Dedifferentiated amniotic fluid mesenchymal stem cell (primary cell): ENCODE measurements at regions not wholly inside any gene's neighbourhood (a gene's known extent, or its start where the extent isn't known, plus 50 kb on each side); places are given as distances from the start of the nearest gene placed in this dataset.

Experiments used
- DNase-seq: peaks from one replicate; pipeline ENCODE4 v3.0.0-alpha.2; 2016; ENCODE audit errors: extremely low spot score

- DNase-seq = no peak
Observed at GRCh38 chr14:98160901-98161300, 1111.1 kb downstream of the BCL11B start.

DNA sequence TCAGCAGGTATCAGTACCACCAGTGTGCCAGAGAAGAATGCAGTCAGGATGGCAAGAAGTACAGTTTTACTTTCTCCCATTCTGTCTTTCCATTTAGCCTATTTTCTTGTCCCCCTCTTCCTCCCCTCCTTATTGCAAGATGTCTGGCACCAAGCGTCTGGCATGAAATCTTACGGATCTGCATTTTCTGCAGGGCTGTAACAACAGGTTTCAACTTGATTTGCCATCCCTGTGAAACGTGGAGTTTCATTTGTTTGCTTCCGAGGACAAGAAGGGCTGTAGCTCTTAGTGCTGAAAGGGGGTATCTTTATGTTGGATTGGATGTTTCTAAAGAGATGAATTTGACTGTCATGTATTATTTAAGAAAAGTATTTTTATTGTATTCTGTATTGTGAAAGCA, 1110.6 kb downstream of the BCL11B start:
- no peak for DNase-seq

DNA sequence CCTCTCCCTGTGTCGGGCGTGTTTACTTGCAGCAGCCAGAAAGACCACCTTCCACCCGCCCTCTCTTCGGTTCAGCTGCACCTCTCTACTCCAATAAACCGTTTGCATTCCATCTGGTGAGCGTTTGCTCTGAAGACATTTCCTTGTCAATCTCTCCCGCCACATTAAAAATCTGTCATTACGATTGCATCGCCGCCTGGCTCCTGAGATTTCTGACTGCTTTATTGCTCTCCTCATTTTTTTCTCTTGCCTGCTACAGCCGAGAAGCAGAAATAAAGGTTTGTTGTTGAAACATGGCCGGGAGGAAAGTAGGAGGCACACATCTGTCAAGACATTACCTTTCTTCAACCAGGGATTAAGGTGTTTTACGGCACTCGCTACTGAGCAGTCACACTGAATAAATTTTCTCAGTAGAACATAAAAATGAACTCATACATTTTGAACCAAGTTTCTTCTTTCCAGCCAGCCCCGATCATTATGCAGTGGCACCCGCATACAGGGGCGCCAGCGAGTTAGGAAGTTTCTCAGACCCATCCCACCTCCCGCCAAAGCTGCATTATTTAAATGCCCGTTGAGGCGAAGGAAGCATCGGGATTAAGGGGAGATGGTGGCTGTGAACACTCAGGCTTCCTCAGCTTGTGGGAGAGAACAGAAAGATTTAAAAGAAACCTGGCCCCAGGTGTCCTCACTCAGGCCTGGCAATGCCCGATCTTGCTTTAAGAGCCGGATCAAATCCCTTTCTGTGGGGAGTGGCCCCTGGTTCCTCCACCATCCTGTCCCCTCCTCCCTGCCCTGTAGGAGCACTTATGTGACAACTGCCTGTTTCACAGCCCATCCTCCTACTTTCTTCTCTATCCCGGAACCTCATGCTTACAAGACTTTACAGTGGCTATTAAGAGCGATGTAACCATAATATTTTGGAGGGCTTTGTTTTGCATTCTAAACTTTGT, 1108.9 kb downstream of the BCL11B start:
- DNase-seq = no peak

DNA sequence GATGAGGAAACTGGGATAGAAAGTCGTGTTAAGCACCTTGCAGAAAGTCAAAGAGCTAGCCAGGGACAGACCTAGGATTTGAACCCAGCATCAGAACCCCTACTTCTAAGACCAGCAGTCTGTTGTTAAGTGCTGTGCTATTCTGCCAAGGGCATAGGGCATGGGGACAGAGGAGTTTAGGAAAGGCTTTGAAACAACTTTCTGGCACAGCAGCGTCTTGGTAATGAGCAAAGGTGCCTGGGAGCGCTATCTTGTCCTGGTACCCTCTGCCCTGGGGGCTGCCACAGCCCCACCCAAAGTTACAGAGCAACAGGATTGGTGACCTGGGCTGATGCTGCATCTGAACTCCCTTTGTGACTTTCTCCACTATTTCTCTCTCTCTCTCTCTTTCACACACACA, 1108.1 kb downstream of the BCL11B start:
- no peak for DNase-seq

GRCh38 chr14:98165976-98166375, 1106.0 kb downstream of the BCL11B start:
- no peak for DNase-seq

GRCh38 chr14:98167275-98167674, 1104.7 kb downstream of the BCL11B start:
- DNase-seq = no peak

- no peak for DNase-seq
Observed at GRCh38 chr14:98167705-98168104, 1104.3 kb downstream of the BCL11B start.

GRCh38 chr14:98168211-98168985, 1103.6 kb downstream of the BCL11B start:
- DNase-seq = no peak

GRCh38 chr14:98169170-98169587, 1102.8 kb downstream of the BCL11B start:
- DNase-seq = no peak

GRCh38 chr14:98170575-98170974, 1101.4 kb downstream of the BCL11B start:
- DNase-seq = no peak

DNA sequence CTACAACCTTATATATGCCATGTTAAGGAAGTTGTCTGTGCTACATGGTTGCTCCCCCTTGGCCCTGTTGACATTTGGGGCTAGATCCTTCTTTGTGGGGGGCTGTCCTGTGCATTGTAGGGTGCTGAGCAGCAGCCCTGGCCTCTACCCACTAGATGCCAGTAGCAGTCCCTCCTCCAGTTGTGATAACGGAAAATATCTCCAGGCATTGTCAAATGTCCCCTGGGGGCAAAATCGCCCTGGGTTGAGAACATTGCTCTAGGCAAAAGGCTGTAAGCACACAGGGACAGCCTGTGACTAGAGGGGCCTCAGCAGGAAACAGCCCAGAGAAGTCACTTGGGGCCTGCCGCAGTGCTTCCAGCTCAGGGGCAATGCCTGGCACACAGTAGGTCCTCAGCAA, 1100.3 kb downstream of the BCL11B start:
- DNase-seq = no peak

GRCh38 chr14:98172243-98172778, 1099.7 kb downstream of the BCL11B start:
- DNase-seq = no peak

GRCh38 chr14:98173305-98173704, 1098.7 kb downstream of the BCL11B start:
- DNase-seq = no peak

DNA sequence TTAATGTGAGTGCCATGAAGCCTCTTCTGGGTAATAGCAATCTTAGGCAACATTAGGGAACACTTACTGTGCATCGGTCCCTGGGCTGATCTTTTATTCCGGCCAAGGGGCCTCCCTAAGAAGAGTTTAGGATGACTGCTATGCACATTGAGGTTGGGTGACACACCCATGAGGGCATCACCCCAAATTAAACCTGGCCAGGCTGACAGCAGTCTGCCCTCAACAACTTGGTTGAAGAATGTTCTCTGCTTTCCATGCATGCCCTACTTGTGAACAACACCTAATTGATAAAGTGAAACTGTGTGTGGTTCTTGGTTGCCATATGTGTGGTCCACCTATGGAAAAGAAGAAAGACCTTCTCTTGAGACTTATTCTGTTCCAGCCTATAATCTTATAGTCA, 1098.0 kb downstream of the BCL11B start:
- DNase-seq = no peak

DNA sequence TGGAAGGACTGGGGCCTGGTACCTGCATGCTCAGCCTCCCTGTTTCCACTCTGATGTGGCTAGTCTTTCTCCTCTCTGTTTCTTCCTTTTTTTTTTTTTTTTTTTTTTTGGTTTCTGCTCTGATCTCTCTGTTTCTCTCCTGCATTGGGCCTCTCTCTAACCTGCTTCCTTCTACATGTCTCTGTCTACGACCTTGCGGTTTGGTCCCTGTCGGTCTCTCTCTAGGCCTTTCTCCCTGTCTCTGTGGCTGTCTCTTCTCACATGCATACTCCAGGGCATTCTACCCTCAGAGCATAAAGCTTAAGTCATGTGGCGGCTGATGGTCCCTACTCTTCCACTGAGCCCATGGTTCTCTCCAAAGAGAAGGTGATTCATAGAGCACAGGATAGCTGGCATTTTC, 1096.6 kb downstream of the BCL11B start:
- DNase-seq = no peak

DNA sequence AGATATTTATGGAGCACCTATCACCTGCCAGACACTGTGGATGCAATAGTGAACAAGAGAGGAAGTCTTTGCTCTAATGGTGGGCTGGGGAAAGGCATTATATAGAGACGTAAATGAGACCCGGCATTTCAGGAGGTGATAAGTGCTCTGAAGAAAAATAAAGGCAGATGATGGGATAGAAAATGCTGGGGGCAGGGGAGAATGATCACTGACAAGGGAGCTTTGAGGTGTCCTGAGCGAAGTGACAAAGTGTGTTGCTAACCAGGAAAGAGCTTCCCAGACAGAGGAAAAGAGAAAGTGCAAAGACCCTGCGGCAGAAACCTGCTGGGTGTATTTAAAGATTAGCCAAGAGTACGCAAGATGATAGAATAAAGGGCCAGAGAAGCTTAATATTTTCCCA, 1096.1 kb downstream of the BCL11B start:
- no peak for DNase-seq

DNA sequence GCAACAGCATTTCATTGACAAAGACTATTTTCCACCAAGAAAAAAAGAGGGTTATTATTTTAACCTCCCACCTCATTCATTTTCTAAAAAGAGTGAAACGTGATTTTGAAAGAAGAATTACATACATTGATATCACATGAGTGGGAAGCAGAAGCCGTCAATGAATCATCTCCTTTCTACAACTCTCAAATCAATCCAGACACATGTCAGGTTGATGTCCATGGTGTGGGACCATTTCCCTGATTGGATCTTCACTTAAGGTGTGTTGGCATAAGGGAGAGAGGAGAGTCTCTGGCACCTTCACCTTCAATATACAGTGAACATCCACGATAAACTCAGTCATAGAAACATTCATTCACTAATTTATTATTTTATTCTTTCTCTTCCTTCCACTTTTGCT, 1095.1 kb downstream of the BCL11B start:
- DNase-seq = no peak

DNA sequence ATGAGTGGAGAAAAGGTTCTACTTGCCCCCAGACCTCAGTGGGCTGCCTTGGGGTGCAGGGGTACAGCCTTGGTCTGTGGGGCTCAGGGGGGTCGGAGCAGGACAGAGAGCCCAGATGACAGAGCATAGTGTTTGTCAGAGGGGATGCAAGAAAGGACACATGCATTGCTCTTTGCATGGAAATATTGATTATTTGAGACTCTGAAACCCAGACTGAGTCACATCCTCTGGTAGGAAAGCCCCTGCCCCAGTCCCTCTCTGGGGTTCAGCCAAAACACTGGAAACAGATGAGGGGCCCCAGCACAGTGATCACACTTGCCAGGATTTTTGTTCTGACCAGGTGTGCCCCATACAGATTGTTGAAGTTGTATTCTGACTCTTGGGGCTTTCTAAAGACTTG, 1094.4 kb downstream of the BCL11B start:
- no peak for DNase-seq

DNA sequence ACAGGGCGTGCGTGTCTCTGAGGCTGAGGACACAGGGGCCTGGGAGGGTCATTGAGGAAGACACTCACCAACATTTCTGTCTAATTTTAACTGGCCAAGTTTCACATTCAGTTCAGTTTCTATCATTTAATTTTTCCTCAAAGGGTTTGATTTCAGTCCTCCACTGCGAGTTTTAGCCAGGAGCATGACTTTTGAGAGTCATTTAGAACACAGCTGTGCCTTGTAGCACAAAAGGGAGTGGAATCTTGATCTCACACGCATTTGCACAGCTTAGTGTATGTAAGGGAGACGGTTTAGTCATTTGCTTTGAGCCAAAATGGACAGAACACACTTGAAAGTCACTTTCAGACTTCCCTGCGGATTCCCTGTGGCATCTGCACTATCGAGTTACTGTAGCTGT, 1090.8 kb downstream of the BCL11B start:
- no peak for DNase-seq

DNA sequence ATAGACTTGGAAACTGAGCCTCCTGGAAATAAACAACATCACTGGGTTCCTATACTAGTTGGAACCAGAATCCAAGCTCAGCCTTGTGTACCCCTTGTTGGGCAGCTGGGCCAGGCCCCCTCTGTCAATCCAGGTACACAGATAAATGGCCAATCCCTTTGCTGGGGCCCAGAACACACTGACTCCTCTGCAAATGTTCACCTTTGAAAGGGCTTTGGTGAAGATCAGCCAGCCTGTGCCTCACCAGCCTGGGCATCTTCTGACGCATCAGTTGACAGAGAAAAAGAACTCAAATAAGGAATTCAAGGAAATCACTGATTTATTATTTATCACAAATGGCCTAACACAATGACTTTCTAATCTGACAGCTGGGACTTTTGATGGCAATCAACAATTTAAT, 1090.2 kb downstream of the BCL11B start:
- DNase-seq = no peak

GRCh38 chr14:98182393-98183055, 1089.5 kb downstream of the BCL11B start:
- no peak for DNase-seq

- no peak for DNase-seq
Observed at GRCh38 chr14:98183556-98183955, 1088.4 kb downstream of the BCL11B start.
